HepG2 (cell line): ENCODE measurements at regions not wholly inside any gene's neighbourhood (a gene's known extent, or its start where the extent isn't known, plus 50 kb on each side); places are given as distances from the start of the nearest gene placed in this dataset.
A peak's percentile ranks its signal among the peaks of the same experiment; 100 is the strongest.

Source experiments
- ARNTL ChIP-seq: sonication (generic); formaldehyde crosslinking; IDR thresholded peaks from 2 replicates; pipeline ENCODE4 v1.4.0; 2020; ENCODE audit warnings: mild to moderate bottlenecking, missing genetic modification reagents
- ATF7-NPFF ChIP-seq: sonication (generic); formaldehyde crosslinking; IDR thresholded peaks from 2 replicates; pipeline ENCODE4 v1.8.1; 2023; ENCODE audit warnings: mild to moderate bottlenecking, low read depth, missing genetic modification reagents, moderate library complexity
- EZH2 ChIP-seq: conservative IDR thresholded peaks from 2 replicates; pipeline ENCODE4 v1.6.1; 2012; ENCODE audit warnings: mild to moderate bottlenecking, low read depth, low read length, moderate library complexity
- MAZ ChIP-seq, 2 experiments: sonication (generic) in 1 of 2; formaldehyde crosslinking in 1 of 2; IDR thresholded peaks; 2 replicates each; pipeline versions ENCODE4 v1.5.0 to v1.6.1; 2012 to 2020; ENCODE audit warnings: low read depth in 2 of 2, mild to moderate bottlenecking in 2 of 2, borderline replicate concordance in 1 of 2, improper control_type of control experiment in 1 of 2, low read length in 1 of 2, missing genetic modification reagents in 1 of 2, moderate library complexity in 1 of 2
- NFAT5 ChIP-seq: sonication (generic); formaldehyde crosslinking; IDR thresholded peaks from 2 replicates; pipeline ENCODE4 v1.4.0; 2020; ENCODE audit warnings: missing genetic modification reagents
- RBM39 ChIP-seq: fragments of 200-400 bp; formaldehyde crosslinking; IDR thresholded peaks from one replicate; pipeline ENCODE4 v1.6.1; 2018; ENCODE audit warnings: antibody characterized with exemption, mild to moderate bottlenecking, low read depth, low read length; ENCODE audit not compliant: poor library complexity, severe bottlenecking
- SALL1 ChIP-seq: sonication (generic); formaldehyde crosslinking; IDR thresholded peaks from 2 replicates; pipeline ENCODE4 v1.8.0; 2022; ENCODE audit warnings: mild to moderate bottlenecking, missing genetic modification reagents
- TBX2 ChIP-seq: sonication (generic); formaldehyde crosslinking; IDR thresholded peaks from 2 replicates; pipeline ENCODE4 v1.5.0; 2020; ENCODE audit warnings: missing genetic modification reagents, mild to moderate bottlenecking, borderline replicate concordance
- ZNF512B ChIP-seq: sonication (generic); formaldehyde crosslinking; IDR thresholded peaks from 2 replicates; pipeline ENCODE4 v1.5.1; 2020; ENCODE audit warnings: missing genetic modification reagents, mild to moderate bottlenecking, borderline replicate concordance
- TF ChIP-seq, protein P1 (sequence below): sonication (generic); formaldehyde crosslinking; IDR thresholded peaks from 2 replicates; pipeline ENCODE4 v1.4.0; 2020; ENCODE audit warnings: low read depth, mild to moderate bottlenecking, missing genetic modification reagents
- TF ChIP-seq, protein P2 (sequence below): sonication (generic); formaldehyde crosslinking; IDR thresholded peaks from 2 replicates; pipeline ENCODE4 v1.4.0; 2020; ENCODE audit warnings: mild to moderate bottlenecking, missing genetic modification reagents, borderline replicate concordance

- TF ChIP-seq NFAT5 (CRISPR knock-in tag): no peak
- TF ChIP-seq MAZ (IDR thresholded peaks at IDR 0.05; ENCODE audit: borderline replicate concordance, low read depth, low read length): no peak
- TF ChIP-seq MAZ (CRISPR knock-in tag; IDR thresholded peaks at IDR 0.05; ENCODE audit: low read depth): 0 out of 2 replicates have a peak, but pooled peaks have one; percentile 22
- peak; percentile 61 for TF ChIP-seq SALL1
- 0 out of 2 replicates have a peak, but pooled peaks have one; percentile 48 for TF ChIP-seq ATF7-NPFF
- TF ChIP-seq, protein P1, sequence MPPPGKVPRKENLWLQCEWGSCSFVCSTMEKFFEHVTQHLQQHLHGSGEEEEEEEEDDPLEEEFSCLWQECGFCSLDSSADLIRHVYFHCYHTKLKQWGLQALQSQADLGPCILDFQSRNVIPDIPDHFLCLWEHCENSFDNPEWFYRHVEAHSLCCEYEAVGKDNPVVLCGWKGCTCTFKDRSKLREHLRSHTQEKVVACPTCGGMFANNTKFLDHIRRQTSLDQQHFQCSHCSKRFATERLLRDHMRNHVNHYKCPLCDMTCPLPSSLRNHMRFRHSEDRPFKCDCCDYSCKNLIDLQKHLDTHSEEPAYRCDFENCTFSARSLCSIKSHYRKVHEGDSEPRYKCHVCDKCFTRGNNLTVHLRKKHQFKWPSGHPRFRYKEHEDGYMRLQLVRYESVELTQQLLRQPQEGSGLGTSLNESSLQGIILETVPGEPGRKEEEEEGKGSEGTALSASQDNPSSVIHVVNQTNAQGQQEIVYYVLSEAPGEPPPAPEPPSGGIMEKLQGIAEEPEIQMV (CRISPR knock-in tag): no peak
- TF ChIP-seq, protein P2, sequence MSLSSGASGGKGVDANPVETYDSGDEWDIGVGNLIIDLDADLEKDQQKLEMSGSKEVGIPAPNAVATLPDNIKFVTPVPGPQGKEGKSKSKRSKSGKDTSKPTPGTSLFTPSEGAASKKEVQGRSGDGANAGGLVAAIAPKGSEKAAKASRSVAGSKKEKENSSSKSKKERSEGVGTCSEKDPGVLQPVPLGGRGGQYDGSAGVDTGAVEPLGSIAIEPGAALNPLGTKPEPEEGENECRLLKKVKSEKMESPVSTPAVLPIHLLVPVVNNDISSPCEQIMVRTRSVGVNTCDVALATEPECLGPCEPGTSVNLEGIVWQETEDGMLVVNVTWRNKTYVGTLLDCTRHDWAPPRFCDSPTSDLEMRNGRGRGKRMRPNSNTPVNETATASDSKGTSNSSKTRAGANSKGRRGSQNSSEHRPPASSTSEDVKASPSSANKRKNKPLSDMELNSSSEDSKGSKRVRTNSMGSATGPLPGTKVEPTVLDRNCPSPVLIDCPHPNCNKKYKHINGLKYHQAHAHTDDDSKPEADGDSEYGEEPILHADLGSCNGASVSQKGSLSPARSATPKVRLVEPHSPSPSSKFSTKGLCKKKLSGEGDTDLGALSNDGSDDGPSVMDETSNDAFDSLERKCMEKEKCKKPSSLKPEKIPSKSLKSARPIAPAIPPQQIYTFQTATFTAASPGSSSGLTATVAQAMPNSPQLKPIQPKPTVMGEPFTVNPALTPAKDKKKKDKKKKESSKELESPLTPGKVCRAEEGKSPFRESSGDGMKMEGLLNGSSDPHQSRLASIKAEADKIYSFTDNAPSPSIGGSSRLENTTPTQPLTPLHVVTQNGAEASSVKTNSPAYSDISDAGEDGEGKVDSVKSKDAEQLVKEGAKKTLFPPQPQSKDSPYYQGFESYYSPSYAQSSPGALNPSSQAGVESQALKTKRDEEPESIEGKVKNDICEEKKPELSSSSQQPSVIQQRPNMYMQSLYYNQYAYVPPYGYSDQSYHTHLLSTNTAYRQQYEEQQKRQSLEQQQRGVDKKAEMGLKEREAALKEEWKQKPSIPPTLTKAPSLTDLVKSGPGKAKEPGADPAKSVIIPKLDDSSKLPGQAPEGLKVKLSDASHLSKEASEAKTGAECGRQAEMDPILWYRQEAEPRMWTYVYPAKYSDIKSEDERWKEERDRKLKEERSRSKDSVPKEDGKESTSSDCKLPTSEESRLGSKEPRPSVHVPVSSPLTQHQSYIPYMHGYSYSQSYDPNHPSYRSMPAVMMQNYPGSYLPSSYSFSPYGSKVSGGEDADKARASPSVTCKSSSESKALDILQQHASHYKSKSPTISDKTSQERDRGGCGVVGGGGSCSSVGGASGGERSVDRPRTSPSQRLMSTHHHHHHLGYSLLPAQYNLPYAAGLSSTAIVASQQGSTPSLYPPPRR (CRISPR knock-in tag): peak; percentile 89
- no peak for TF ChIP-seq RBM39
- TF ChIP-seq ARNTL (CRISPR knock-in tag): 0 out of 2 replicates have a peak, but pooled peaks have one; percentile 33
- no peak for TF ChIP-seq EZH2
- no peak for TF ChIP-seq ZNF512B (CRISPR knock-in tag)
- peak; percentile 90 for TF ChIP-seq TBX2 (CRISPR knock-in tag)
Observed at GRCh38 chr17:83189044-83190003, 109.9 kb downstream of the METRNL start (continued).
